Activated naive CD4-positive, alpha-beta T cell treated with anti-CD3 and anti-CD28 coated beads for 36 hours (primary cell): ENCODE measurements at regions not wholly inside any gene's neighbourhood (a gene's known extent, or its start where the extent isn't known, plus 50 kb on each side); places are given as distances from the start of the nearest gene placed in this dataset.
"Not testable (repeated sequence)": the region's sequence is repeated elsewhere in the genome, so short reads cannot be mapped to it uniquely, and the experiment has no call there.

Source experiments
- CTCF ChIA-PET: fragments of 350-600 bp; sonication (Branson Sonifier 250); formaldehyde crosslinking; loops from one replicate; lab custom pipeline; 2021; ENCODE audit warnings: antibody characterized with exemption; lab: Charles Lee
- DNase-seq: peaks from one replicate; pipeline ENCODE4 v3.0.0-alpha.2; 2020
- H3K27ac Mint-ChIP-seq: one replicate; pipeline ENCODE4 v1.8.0; 2021; ENCODE audit warnings: mild to moderate bottlenecking, mixed read lengths
- H3K27me3 Mint-ChIP-seq: one replicate; pipeline ENCODE4 v1.8.0; 2021; ENCODE audit warnings: low read depth, mixed read lengths
- H3K36me3 Mint-ChIP-seq: one replicate; pipeline ENCODE4 v1.8.0; 2021; ENCODE audit warnings: low read depth, mixed read lengths
- H3K4me1 Mint-ChIP-seq: one replicate; pipeline ENCODE4 v1.8.0; 2021; ENCODE audit warnings: low read depth, mixed read lengths
- H3K4me3 Mint-ChIP-seq: one replicate; pipeline ENCODE4 v1.8.0; 2021; ENCODE audit warnings: mild to moderate bottlenecking, moderate library complexity, mixed read lengths
- H3K9me3 Mint-ChIP-seq: one replicate; pipeline ENCODE4 v1.8.0; 2021; ENCODE audit warnings: mixed read lengths
- intact Hi-C: fragments of 100-400 bp; cut with micrococcal nuclease; formaldehyde crosslinking; loops from one replicate; pipeline ENCODE4 v1.15.1; 2023

- Mint-ChIP-seq H3K4me1 (no peaks in the 10 kb centered on the region), H3K27me3 (peaks cover 24% of the 10 kb centered on the region), H3K36me3 (no peaks in the 10 kb centered on the region), H3K9me3 (no peaks in the 10 kb centered on the region), H3K27ac (no peak overlapping the region), H3K4me3 (no peak overlapping the region)
- intact Hi-C loops: no loop called here
- CTCF ChIA-PET: no interaction called here
- no peak for DNase-seq
Measured at GRCh38 chr20:56733967-56734366, 104.9 kb downstream of the TFAP2C start.

GRCh38 chr20:56735084-56735642 is 106.1 kb downstream of the TFAP2C start:
- peaks cover 28% of the 10 kb centered on the region for H3K27me3 Mint-ChIP-seq
- no peaks in the 10 kb centered on the region for H3K4me1 Mint-ChIP-seq
- H3K4me3 Mint-ChIP-seq: no peak overlapping the region
- CTCF ChIA-PET: no interaction called here
- intact Hi-C loops: no loop called here
- no peak for DNase-seq
- no peaks in the 10 kb centered on the region for H3K9me3 Mint-ChIP-seq
- no peak overlapping the region for H3K27ac Mint-ChIP-seq
- no peaks in the 10 kb centered on the region for H3K36me3 Mint-ChIP-seq

GRCh38 chr20:56736285-56736857 is 107.3 kb downstream of the TFAP2C start:
- Mint-ChIP-seq H3K36me3 (no peaks in the 10 kb centered on the region), H3K27ac (no peak overlapping the region), H3K4me1 (no peaks in the 10 kb centered on the region), H3K27me3 (peaks cover 28% of the 10 kb centered on the region), H3K4me3 (no peak overlapping the region), H3K9me3 (no peaks in the 10 kb centered on the region)
- CTCF ChIA-PET: no interaction called here
- intact Hi-C loops: no loop called here
- no peak for DNase-seq

- H3K9me3 Mint-ChIP-seq, intact Hi-C loops, H3K36me3 Mint-ChIP-seq, H3K4me1 Mint-ChIP-seq, DNase-seq, H3K4me3 Mint-ChIP-seq, H3K27ac Mint-ChIP-seq, CTCF ChIA-PET: not testable (repeated sequence)
- peaks cover 18% of the 10 kb centered on the region for H3K27me3 Mint-ChIP-seq
Measured at GRCh38 chr20:56744325-56744821, 115.3 kb downstream of the TFAP2C start.

- Mint-ChIP-seq H3K36me3 (no peaks in the 10 kb centered on the region), H3K27me3 (peaks cover 23% of the 10 kb centered on the region), H3K4me1 (no peaks in the 10 kb centered on the region), H3K4me3 (no peak overlapping the region), H3K9me3 (no peaks in the 10 kb centered on the region), H3K27ac (no peak overlapping the region)
- intact Hi-C loops: no loop called here
- DNase-seq: no peak
- CTCF ChIA-PET: no interaction called here
Measured at GRCh38 chr20:56748476-56749377, 119.6 kb downstream of the TFAP2C start.

GRCh38 chr20:56750430-56750829 is 121.3 kb downstream of the TFAP2C start:
- H3K27me3 Mint-ChIP-seq: peaks cover 23% of the 10 kb centered on the region
- no peaks in the 10 kb centered on the region for H3K9me3 Mint-ChIP-seq
- no peak overlapping the region for H3K27ac Mint-ChIP-seq
- no peaks in the 10 kb centered on the region for H3K36me3 Mint-ChIP-seq
- DNase-seq: no peak
- H3K4me3 Mint-ChIP-seq: no peak overlapping the region
- CTCF ChIA-PET: no interaction called here
- intact Hi-C loops: no loop called here
- H3K4me1 Mint-ChIP-seq: no peaks in the 10 kb centered on the region

GRCh38 chr20:56752274-56752673 is 123.2 kb downstream of the TFAP2C start:
- H3K27me3 Mint-ChIP-seq: peaks cover 20% of the 10 kb centered on the region
- DNase-seq: no peak
- H3K9me3 Mint-ChIP-seq: no peaks in the 10 kb centered on the region
- H3K4me3 Mint-ChIP-seq: no peak overlapping the region
- intact Hi-C loops: no loop called here
- CTCF ChIA-PET: no interaction called here
- no peaks in the 10 kb centered on the region for H3K4me1 Mint-ChIP-seq
- no peak overlapping the region for H3K27ac Mint-ChIP-seq
- no peaks in the 10 kb centered on the region for H3K36me3 Mint-ChIP-seq

GRCh38 chr20:56755201-56755600 is 126.1 kb downstream of the TFAP2C start:
- intact Hi-C loops: no loop called here
- H3K27ac Mint-ChIP-seq: no peak overlapping the region
- no peaks in the 10 kb centered on the region for H3K9me3 Mint-ChIP-seq
- CTCF ChIA-PET: no interaction called here
- H3K4me3 Mint-ChIP-seq: no peak overlapping the region
- no peaks in the 10 kb centered on the region for H3K36me3 Mint-ChIP-seq
- H3K4me1 Mint-ChIP-seq: no peaks in the 10 kb centered on the region
- no peak for DNase-seq
- peaks cover 10% of the 10 kb centered on the region for H3K27me3 Mint-ChIP-seq

GRCh38 chr20:56756658-56757057 is 127.6 kb downstream of the TFAP2C start:
- not testable (repeated sequence) for H3K36me3 Mint-ChIP-seq

GRCh38 chr20:56758706-56759105 is 129.6 kb downstream of the TFAP2C start:
- Mint-ChIP-seq H3K9me3 (no peaks in the 10 kb centered on the region), H3K36me3 (no peaks in the 10 kb centered on the region), H3K27ac (no peak overlapping the region), H3K27me3 (peaks cover 3% of the 10 kb centered on the region), H3K4me3 (no peak overlapping the region), H3K4me1 (no peaks in the 10 kb centered on the region)
- intact Hi-C loops: no loop called here
- DNase-seq: no peak
- CTCF ChIA-PET: no interaction called here

More at GRCh38 chr20:56756658-56757057, 127.6 kb downstream of the TFAP2C start:
- H3K27ac Mint-ChIP-seq, DNase-seq, CTCF ChIA-PET, H3K27me3 Mint-ChIP-seq, H3K9me3 Mint-ChIP-seq, H3K4me1 Mint-ChIP-seq, intact Hi-C loops, H3K4me3 Mint-ChIP-seq: not testable (repeated sequence)

GRCh38 chr20:56759741-56760278 is 130.7 kb downstream of the TFAP2C start:
- CTCF ChIA-PET: no interaction called here
- Mint-ChIP-seq H3K27me3 (peaks cover 4% of the 10 kb centered on the region), H3K27ac (no peak overlapping the region), H3K4me1 (no peaks in the 10 kb centered on the region), H3K9me3 (no peaks in the 10 kb centered on the region), H3K36me3 (no peaks in the 10 kb centered on the region), H3K4me3 (no peak overlapping the region)
- no peak for DNase-seq
- intact Hi-C loops: no loop called here

GRCh38 chr20:56760610-56761009 is 131.5 kb downstream of the TFAP2C start:
- Mint-ChIP-seq H3K9me3 (no peaks in the 10 kb centered on the region), H3K4me3 (no peak overlapping the region), H3K27ac (no peak overlapping the region), H3K27me3 (peaks cover 4% of the 10 kb centered on the region), H3K4me1 (no peaks in the 10 kb centered on the region), H3K36me3 (no peaks in the 10 kb centered on the region)
- CTCF ChIA-PET: no interaction called here
- intact Hi-C loops: no loop called here
- DNase-seq: no peak
